ENCODE measurements at regions not wholly inside any gene's neighbourhood (a gene's known extent, or its start where the extent isn't known, plus 50 kb on each side); places are given as distances from the start of the nearest gene placed in this dataset.

DNA sequence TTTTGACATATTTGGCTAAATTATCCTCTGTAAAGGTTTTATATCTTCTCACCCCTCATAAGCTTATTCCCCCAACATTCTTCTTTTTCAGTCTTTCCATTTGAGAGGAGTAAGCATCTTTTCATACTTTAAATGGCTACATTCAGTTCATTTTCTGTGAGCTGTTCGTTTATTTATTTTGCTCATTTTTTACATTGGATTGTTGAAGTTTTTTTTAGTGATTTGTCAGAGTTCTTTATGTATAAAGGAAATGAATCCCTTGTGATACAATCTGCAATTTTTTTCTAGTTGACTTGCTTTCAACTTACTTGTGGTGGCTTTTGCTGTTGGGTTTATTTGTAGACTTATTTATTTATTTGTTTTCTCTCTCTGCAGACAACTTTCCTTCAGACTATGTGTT is 250.3 kb downstream of the DLEU7 start:
- TF ChIP-seq CTCF (IDR thresholded peaks at IDR 0.05) (no peak), POLR2A (IDR thresholded peaks at IDR 0.05) (no peak)

All from lower leg skin (tissue), 3 donors.